Ectodermal cell (in vitro differentiated cells): ENCODE measurements at regions not wholly inside any gene's neighbourhood (a gene's known extent, or its start where the extent isn't known, plus 50 kb on each side); places are given as distances from the start of the nearest gene placed in this dataset.

Experiments
- H3K27ac ChIP-seq: 2 replicates; pipeline ENCODE4 v1.7.0; 2013; ENCODE audit warnings: mild to moderate bottlenecking, low read depth, low read length; ENCODE audit not compliant: insufficient read depth, poor library complexity, severe bottlenecking
- H3K27me3 ChIP-seq: 2 replicates; pipeline ENCODE4 v1.7.0; 2013; ENCODE audit warnings: mild to moderate bottlenecking, low read length; ENCODE audit not compliant: insufficient read depth, control insufficient read depth, poor library complexity, severe bottlenecking
- H3K36me3 ChIP-seq: one replicate; pipeline ENCODE4 v1.7.0; 2013; ENCODE audit warnings: low read length; ENCODE audit not compliant: control insufficient read depth, insufficient read depth
- H3K4me1 ChIP-seq: one replicate; pipeline ENCODE4 v1.7.0; 2013; ENCODE audit warnings: low read length; ENCODE audit not compliant: control insufficient read depth, insufficient read depth
- H3K4me3 ChIP-seq: 2 replicates; pipeline ENCODE4 v1.7.0; 2013; ENCODE audit warnings: low read depth, low read length, control low read depth; ENCODE audit not compliant: insufficient read depth
- H3K9me3 ChIP-seq: 2 replicates; pipeline ENCODE4 v1.7.0; 2013; ENCODE audit warnings: mild to moderate bottlenecking, low read length, moderate library complexity; ENCODE audit not compliant: control insufficient read depth
- WGBS, 2 experiments: methylation state at CpG; one replicate each; pipeline ENCODE4 v1.1.7; 2013; ENCODE audit warnings: missing lambda C conversion rate in 2 of 2; 5-methylcytosine and 5-hydroxymethylcytosine counted together

DNA sequence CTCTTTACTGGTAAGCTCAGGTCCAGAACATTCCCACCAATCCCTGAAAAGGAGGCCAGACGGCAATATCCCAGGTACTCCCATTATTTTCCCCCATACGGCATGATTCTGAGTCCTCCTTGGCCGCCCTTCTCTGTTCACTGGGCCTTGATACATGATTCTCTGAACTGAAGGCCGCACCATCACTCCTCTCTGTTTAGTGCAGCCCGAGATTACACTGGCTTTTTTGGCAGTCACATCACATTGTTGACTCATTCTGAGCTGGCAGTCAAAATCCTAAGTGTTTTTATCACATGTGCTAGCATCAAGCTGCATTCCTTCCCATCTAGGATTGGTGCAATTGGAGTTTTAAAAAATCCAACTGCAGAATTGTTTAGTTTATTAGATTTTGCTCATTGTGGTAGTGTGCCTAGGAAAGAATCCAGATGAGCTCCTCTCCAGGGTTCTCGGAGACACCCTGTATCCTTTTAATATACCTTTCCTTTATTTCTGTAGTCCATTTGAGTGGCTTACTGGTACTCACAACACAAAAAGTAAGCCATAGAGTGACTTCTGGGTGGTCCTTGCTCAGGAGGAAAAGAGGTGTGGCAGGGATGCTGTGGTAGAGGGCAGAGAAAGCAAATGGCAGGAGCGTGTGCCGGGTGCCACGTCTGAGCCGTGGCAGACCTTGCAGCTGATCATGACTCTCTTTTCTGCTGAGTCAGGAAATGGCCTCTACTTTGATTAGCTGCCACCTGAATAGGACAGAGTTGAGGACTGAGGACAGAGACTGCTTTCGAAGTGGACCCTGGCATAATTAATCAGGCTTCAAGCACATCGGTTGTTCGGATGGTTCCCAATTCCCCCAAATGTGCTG, 121.1 kb upstream of the IL12B start:
- no peaks in the 10 kb centered on the region for H3K36me3 ChIP-seq
- no peak overlapping the region for H3K27ac ChIP-seq
- H3K9me3 ChIP-seq = no peaks in the 10 kb centered on the region
- 93 to 95% methylated on average over 13 of the region's 13 CpGs for WGBS, 2 experiments
- no peaks in the 10 kb centered on the region for H3K4me1 ChIP-seq
- no peak overlapping the region for H3K4me3 ChIP-seq
- no peaks in the 10 kb centered on the region for H3K27me3 ChIP-seq

DNA sequence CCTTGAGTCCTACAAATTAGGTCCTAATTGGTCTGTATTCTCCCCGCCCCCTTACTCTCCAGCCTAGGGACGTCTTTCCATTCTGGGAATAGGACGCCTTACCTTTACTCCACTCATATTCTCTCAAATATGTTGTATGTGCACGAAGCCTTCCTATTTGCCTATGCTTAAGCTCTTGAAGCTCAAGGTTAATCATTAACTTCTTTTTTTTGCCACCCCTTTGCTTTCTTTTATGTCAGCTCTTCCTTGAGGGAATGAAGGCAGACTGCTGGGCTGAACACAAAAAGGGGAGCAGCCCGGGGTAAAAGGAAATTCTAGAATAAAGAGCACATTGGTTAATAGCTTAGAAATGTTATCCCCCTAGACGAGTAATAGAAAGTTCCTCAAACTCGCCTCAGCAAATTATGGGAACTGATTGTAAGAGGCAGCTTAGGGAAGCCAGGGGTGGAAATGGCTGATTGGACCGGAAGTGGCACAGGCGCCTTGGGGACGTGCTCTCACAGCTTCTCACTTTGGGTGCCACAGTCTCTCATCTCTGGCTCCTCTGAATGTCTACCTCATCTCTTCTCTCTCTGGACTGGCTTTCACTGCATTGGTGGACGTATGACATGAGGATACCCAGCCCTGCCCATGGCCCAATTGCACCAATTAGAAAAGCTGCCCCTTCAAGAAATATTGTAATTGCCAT, 122.3 kb upstream of the IL12B start:
- no peaks in the 10 kb centered on the region for H3K9me3 ChIP-seq
- 92 to 93% methylated on average over 11 of the region's 11 CpGs for WGBS, 2 experiments
- H3K36me3 ChIP-seq = no peaks in the 10 kb centered on the region
- H3K4me1 ChIP-seq = no peaks in the 10 kb centered on the region
- no peak overlapping the region for H3K4me3 ChIP-seq
- no peaks in the 10 kb centered on the region for H3K27me3 ChIP-seq
- no peak overlapping the region for H3K27ac ChIP-seq

DNA sequence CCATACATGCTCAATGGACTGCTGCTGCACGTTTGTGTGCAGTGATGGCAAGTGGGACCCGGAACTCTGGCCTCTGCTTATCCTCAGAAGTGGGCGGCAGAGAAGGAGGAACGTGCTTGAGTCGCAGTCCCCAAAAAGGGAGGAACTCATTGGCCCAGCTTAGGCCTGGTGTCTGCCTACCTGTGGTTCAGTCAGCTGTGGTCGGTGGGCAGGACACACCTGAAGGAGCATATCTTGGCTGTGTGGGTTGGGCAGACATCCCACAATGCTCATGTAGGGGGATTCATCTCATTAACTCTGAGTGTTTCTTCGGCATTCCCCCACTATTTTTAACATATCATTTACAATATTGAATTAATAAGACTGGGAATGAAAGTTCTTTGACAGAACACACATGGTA, 122.9 kb upstream of the IL12B start:
- WGBS, 2 experiments = 84 to 89% methylated on average over 6 of the region's 7 CpGs
- H3K4me1 ChIP-seq = no peaks in the 10 kb centered on the region

DNA sequence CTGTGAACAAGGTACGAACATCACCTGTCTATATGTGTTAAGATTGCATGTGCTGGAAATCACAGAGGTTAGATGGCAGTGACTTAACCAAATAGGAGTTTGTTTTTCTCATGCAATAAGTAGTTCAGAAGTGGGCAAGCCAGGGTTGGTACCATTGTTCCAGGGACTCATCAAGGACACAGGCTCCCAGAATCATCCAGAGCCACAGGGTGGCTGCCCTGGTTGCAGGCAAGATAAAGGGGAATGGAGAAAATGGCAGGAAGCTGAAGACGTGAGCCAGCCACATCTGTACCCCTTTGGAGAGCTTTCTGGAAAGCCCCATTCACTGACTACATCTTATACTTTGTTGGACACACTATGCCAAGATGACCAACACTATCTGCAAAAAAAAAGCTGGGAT, 126.0 kb upstream of the IL12B start:
- 87 to 88% methylated on average over 2 of the region's 2 CpGs for WGBS, 2 experiments

More for the DNA sequence above, 122.9 kb upstream of the IL12B start:
- Histone ChIP-seq H3K36me3 (no peaks in the 10 kb centered on the region), H3K4me3 (no peak overlapping the region), H3K27ac (no peak overlapping the region), H3K27me3 (no peaks in the 10 kb centered on the region), H3K9me3 (no peaks in the 10 kb centered on the region)

DNA sequence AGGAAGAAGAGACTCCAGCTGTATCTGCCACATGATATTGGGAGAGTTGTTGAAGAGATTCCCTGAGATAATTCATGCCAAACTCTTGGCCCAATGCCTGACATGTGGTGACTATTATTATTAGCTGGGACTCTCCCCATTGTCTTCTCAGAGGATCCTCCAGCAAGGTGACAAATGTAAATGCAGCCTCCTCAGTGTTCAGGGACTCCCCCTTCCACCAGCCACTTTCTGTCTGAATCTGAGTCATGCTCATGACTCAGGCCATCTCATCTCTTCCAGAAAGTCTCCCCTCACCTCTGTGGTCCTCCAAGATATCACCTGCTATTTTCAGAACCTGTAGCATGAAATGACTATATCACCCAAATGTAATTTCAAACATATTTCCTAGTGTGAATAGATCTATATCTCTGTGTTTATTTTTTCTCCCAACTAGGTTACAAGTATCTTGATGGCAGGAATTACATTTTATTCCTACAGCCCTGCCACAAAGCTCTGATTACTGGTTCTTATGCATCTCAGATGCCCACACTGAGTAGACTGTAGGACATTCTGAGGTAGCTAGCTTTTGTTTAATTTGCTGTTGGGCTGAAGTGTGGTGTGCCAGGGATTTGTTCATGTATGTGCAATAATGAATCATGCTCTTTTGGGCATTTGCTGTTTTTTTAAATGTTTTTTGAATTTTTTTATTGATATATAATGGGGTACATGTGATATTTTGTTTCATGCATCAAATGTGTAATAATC, 126.6 kb upstream of the IL12B start:
- Histone ChIP-seq H3K4me3 (no peak overlapping the region), H3K36me3 (no peaks in the 10 kb centered on the region), H3K27ac (no peak overlapping the region), H3K4me1 (no peaks in the 10 kb centered on the region), H3K27me3 (no peaks in the 10 kb centered on the region), H3K9me3 (no peaks in the 10 kb centered on the region)

More for the DNA sequence above, 126.0 kb upstream of the IL12B start:
- Histone ChIP-seq H3K4me3 (no peak overlapping the region), H3K27ac (no peak overlapping the region), H3K4me1 (no peaks in the 10 kb centered on the region), H3K36me3 (no peaks in the 10 kb centered on the region), H3K27me3 (no peaks in the 10 kb centered on the region), H3K9me3 (no peaks in the 10 kb centered on the region)

DNA sequence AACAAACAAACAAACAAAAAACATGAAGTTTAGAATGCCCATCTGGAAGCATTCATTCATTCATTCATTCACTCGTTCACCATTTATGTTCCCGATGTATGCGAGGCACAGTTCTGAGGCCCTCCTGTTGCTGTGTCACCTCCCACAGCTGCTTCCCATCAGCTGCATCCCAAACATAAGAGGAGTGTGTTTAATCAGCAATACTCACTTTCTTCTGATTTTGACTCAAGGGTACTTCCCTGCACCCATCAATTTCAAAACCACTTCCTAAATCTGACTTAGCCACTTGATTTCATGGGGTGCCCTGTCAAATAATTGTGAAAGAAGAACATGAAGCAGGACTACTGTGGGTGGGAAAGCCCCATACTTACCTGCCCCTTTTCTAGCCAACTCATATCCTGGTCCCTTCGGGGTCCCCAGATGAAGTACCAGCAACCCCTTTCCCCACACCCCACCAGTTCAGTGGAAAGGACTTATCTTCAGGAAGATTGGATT, 128.0 kb upstream of the IL12B start:
- 92% methylated on average over 4 of the region's 4 CpGs for WGBS, 2 experiments

DNA sequence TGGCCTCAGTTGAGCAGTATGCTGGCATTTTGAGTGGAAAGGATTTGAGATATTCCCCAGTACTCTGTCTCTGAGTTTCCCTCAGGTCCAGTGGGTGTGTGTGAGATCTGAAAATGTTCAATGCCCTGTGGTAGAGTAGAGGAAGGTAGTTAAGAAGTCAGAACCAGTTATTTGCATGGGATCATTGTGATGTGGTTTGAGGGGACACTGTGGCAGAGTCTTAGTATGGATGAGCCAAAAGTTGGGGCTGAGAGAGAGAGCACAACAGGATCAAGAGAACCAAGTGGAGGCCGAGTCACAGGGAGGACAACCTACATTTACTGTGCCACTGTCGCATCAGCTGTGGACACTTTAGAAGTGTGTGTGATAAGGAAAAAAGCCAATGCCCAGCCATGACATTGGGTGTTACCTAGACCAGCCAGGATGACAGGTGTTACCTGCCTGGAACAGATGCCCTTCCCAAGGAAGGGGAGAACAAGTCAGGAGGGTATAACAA, 128.9 kb upstream of the IL12B start:
- Histone ChIP-seq H3K4me3 (no peak overlapping the region), H3K27ac (no peak overlapping the region), H3K9me3 (no peaks in the 10 kb centered on the region), H3K4me1 (no peaks in the 10 kb centered on the region), H3K36me3 (no peaks in the 10 kb centered on the region), H3K27me3 (no peaks in the 10 kb centered on the region)
- 93 to 95% methylated on average over 2 of the region's 2 CpGs for WGBS, 2 experiments

More for the DNA sequence above, 128.0 kb upstream of the IL12B start:
- Histone ChIP-seq H3K36me3 (no peaks in the 10 kb centered on the region), H3K27ac (no peak overlapping the region), H3K27me3 (no peaks in the 10 kb centered on the region), H3K9me3 (no peaks in the 10 kb centered on the region), H3K4me1 (no peaks in the 10 kb centered on the region), H3K4me3 (no peak overlapping the region)

DNA sequence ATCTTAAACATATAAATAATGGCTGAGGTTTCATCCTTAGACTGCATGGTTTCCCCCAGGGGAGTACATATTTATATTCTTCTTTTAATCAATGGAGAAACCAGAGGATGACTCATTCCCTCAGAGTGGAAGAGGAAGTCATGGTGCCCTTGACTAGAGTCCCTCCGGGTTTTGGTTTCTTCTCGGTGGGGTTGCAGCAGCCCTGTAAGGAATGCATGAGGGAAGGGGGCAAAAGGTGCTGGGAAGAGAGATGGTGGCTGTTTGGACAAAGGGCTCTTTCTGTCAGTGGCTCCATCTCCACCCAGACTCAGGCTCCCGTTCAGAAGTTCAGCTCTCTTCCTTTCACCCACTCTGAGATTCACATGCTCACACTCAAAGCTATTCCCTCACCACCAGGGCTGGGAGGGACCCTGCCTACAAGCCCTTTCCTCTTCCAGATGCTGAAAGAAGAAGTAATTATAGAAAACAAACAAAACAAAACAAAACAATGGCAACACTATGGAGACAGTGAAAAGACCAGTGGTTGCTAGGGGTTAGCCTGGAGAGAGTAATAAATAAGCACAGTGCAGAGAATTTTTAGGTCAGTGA, 129.8 kb upstream of the IL12B start:
- WGBS, 2 experiments = 81 to 88% methylated on average over 3 of the region's 3 CpGs
- Histone ChIP-seq H3K36me3 (no peaks in the 10 kb centered on the region), H3K27ac (no peak overlapping the region)

DNA sequence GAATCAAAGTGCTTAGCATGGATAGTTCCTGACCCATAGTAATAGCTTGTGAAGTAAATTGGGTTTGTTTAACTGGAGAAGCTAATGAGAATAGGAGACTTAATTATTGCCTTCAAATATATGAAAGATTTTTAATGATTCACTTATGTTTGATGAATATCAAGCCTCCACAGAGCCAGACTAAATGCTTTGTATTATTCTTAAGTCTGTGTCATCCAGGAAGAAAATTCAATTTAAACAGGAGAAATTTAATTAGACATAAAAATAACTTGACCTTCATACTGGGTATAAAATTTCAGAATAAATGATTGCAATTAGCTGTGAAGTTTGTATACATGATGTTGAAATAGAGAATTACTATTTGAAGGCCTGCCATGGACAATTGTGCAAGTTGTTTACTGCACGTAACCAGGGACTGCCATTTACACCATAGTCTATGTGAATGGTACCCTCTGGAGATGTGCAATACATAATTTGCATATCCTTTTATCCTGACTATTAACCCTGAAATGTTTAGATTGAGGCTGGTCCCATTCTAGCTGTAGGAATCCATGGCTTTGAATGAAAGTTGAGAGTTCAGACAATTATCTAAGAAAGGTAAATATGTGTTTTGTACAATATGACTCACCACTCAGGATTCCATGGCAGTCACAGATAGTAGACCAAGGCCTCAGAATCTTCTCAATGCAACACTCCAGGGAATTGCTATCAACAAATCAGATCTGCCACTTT, 133.5 kb upstream of the IL12B start:
- no peak overlapping the region for H3K4me3 ChIP-seq
- no peaks in the 10 kb centered on the region for H3K36me3 ChIP-seq
- H3K27me3 ChIP-seq = no peaks in the 10 kb centered on the region
- 95 to 100% methylated on average over 1 of the region's 1 CpG for WGBS, 2 experiments
- no peaks in the 10 kb centered on the region for H3K4me1 ChIP-seq
- no peaks in the 10 kb centered on the region for H3K9me3 ChIP-seq
- H3K27ac ChIP-seq = no peak overlapping the region

More for the DNA sequence above, 129.8 kb upstream of the IL12B start:
- H3K27me3 ChIP-seq = no peaks in the 10 kb centered on the region
- no peak overlapping the region for H3K4me3 ChIP-seq
- H3K9me3 ChIP-seq = no peaks in the 10 kb centered on the region
- no peaks in the 10 kb centered on the region for H3K4me1 ChIP-seq
